Fibroblast of the aortic adventitia (primary cell): ENCODE measurements at regions not wholly inside any gene's neighbourhood (a gene's known extent, or its start where the extent isn't known, plus 50 kb on each side); places are given as distances from the start of the nearest gene placed in this dataset.
A peak's percentile ranks its signal among the peaks of the same experiment; 100 is the strongest.
"Not testable (repeated sequence)": the region's sequence is repeated elsewhere in the genome, so short reads cannot be mapped to it uniquely, and the experiment has no call there.

Experiments used
- DNase-seq: peaks from one replicate; pipeline ENCODE4 v3.0.0-alpha.2; 2010; ENCODE audit warnings: low read depth
- H3K4me3 ChIP-seq: 2 replicates; pipeline ENCODE4 v1.5.1; 2011; ENCODE audit warnings: low read depth, mild to moderate bottlenecking, control low read depth, low read length, moderate library complexity
- CTCF ChIP-seq: IDR thresholded peaks from 2 replicates; pipeline ENCODE4 v1.5.1; 2011; ENCODE audit warnings: mild to moderate bottlenecking, low read length, control low read depth, inconsistent platforms; ENCODE audit not compliant: insufficient read depth

GRCh38 chr2:147002256-147002655 is 842.6 kb upstream of the ACVR2A start:
- no peak for DNase-seq
- H3K4me3 ChIP-seq, result no peak overlapping the region
- TF ChIP-seq CTCF, result no peak

GRCh38 chr2:147001061-147001460 is 843.8 kb upstream of the ACVR2A start:
- DNase-seq, result peak; percentile 62
- H3K4me3 ChIP-seq, result no peak overlapping the region
- no peak for TF ChIP-seq CTCF

GRCh38 chr2:147000151-147000550 is 844.7 kb upstream of the ACVR2A start:
- not testable (repeated sequence) for H3K4me3 ChIP-seq

GRCh38 chr2:146997945-146998344 is 846.9 kb upstream of the ACVR2A start:
- no peak for TF ChIP-seq CTCF
- no peak overlapping the region for H3K4me3 ChIP-seq
- DNase-seq, result peak; percentile 88

More at GRCh38 chr2:147000151-147000550, 844.7 kb upstream of the ACVR2A start:
- DNase-seq, result peak; percentile 40

- no peak for TF ChIP-seq CTCF
- no peak for DNase-seq
- no peak overlapping the region for H3K4me3 ChIP-seq
Measured at GRCh38 chr2:146997488-146997887, 847.3 kb upstream of the ACVR2A start.

- no peak overlapping the region for H3K4me3 ChIP-seq
- DNase-seq, result no peak
- no peak for TF ChIP-seq CTCF
Measured at GRCh38 chr2:146994246-146994645, 850.6 kb upstream of the ACVR2A start.

- H3K4me3 ChIP-seq, result no peak overlapping the region
- no peak for DNase-seq
- no peak for TF ChIP-seq CTCF
Measured at GRCh38 chr2:146992466-146992865, 852.4 kb upstream of the ACVR2A start.
